HL-60 (cell line): ENCODE measurements at regions not wholly inside any gene's neighbourhood (a gene's known extent, or its start where the extent isn't known, plus 50 kb on each side); places are given as distances from the start of the nearest gene placed in this dataset.

ENCODE experiments used
- DNase-seq, 2 experiments: peaks; one replicate each; pipeline ENCODE4 v3.0.0-alpha.2; 2010 to 2020; ENCODE audit warnings: low read depth in 1 of 2, low spot score in 1 of 2
- H3K27ac ChIP-seq: fragments of 250-450 bp; sonication (Bioruptor Pico); replicated peaks from 2 replicates; pipeline ENCODE4 v1.5.1; 2020; ENCODE audit warnings: mild to moderate bottlenecking, moderate library complexity
- H3K27me3 ChIP-seq: fragments of 250-450 bp; sonication (Bioruptor Pico); 2 replicates; pipeline ENCODE4 v1.5.1; 2021; ENCODE audit warnings: mild to moderate bottlenecking, moderate library complexity; ENCODE audit not compliant: insufficient read depth, poor library complexity, severe bottlenecking
- H3K4me3 ChIP-seq: replicated peaks from 2 replicates; pipeline ENCODE4 v1.5.1; 2011; ENCODE audit warnings: mild to moderate bottlenecking, control low read depth, low read length; ENCODE audit not compliant: insufficient read depth
- GABPA ChIP-seq: IDR thresholded peaks from 2 replicates; pipeline ENCODE4 v1.6.1; 2012; ENCODE audit warnings: low read depth
- POLR2AphosphoS5 ChIP-seq: IDR thresholded peaks from 2 replicates; pipeline ENCODE4 v1.6.1; 2012; ENCODE audit warnings: low read depth
- SPI1 ChIP-seq: IDR thresholded peaks from 2 replicates; pipeline ENCODE4 v1.6.1; 2012; ENCODE audit warnings: low read depth, mild to moderate bottlenecking, borderline replicate concordance
- TF ChIP-seq, protein P1 (sequence below): IDR thresholded peaks from one replicate; pipeline ENCODE4 v1.5.1; 2011; ENCODE audit warnings: low read length, control low read depth, inconsistent platforms; ENCODE audit not compliant: insufficient read depth
- TF ChIP-seq, protein P2 (sequence below): IDR thresholded peaks from 2 replicates; pipeline ENCODE4 v1.6.1; 2012; ENCODE audit warnings: low read depth; ENCODE audit not compliant: insufficient replicate concordance

DNA sequence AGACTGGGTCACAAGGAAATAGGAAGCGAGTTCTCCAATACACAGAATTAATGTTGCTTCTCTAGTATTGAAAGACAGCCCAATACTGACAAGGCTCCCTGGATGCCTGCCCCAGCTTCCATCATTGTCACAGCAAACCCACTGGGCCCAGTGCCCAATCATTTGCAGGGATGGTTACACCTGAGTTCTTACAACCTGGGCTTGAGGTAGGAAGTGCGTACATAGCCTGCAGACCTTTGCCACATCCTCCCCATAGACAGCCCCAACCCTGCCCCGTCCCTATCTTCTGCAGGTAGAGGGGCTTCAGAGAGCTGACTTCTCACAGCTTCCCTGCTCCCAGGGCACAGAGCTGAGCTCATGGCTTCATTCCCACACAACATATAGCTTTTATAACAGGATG lies 108.1 kb upstream of the UBL3 start:
- H3K27ac ChIP-seq, result no peak overlapping the region
- no peak overlapping the region for H3K4me3 ChIP-seq
- no peak for DNase-seq
- no peak for TF ChIP-seq GABPA
- no peak for TF ChIP-seq SPI1
- TF ChIP-seq, protein P1, sequence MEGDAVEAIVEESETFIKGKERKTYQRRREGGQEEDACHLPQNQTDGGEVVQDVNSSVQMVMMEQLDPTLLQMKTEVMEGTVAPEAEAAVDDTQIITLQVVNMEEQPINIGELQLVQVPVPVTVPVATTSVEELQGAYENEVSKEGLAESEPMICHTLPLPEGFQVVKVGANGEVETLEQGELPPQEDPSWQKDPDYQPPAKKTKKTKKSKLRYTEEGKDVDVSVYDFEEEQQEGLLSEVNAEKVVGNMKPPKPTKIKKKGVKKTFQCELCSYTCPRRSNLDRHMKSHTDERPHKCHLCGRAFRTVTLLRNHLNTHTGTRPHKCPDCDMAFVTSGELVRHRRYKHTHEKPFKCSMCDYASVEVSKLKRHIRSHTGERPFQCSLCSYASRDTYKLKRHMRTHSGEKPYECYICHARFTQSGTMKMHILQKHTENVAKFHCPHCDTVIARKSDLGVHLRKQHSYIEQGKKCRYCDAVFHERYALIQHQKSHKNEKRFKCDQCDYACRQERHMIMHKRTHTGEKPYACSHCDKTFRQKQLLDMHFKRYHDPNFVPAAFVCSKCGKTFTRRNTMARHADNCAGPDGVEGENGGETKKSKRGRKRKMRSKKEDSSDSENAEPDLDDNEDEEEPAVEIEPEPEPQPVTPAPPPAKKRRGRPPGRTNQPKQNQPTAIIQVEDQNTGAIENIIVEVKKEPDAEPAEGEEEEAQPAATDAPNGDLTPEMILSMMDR, result no peak
- no peak for TF ChIP-seq POLR2AphosphoS5
- TF ChIP-seq, protein P2, sequence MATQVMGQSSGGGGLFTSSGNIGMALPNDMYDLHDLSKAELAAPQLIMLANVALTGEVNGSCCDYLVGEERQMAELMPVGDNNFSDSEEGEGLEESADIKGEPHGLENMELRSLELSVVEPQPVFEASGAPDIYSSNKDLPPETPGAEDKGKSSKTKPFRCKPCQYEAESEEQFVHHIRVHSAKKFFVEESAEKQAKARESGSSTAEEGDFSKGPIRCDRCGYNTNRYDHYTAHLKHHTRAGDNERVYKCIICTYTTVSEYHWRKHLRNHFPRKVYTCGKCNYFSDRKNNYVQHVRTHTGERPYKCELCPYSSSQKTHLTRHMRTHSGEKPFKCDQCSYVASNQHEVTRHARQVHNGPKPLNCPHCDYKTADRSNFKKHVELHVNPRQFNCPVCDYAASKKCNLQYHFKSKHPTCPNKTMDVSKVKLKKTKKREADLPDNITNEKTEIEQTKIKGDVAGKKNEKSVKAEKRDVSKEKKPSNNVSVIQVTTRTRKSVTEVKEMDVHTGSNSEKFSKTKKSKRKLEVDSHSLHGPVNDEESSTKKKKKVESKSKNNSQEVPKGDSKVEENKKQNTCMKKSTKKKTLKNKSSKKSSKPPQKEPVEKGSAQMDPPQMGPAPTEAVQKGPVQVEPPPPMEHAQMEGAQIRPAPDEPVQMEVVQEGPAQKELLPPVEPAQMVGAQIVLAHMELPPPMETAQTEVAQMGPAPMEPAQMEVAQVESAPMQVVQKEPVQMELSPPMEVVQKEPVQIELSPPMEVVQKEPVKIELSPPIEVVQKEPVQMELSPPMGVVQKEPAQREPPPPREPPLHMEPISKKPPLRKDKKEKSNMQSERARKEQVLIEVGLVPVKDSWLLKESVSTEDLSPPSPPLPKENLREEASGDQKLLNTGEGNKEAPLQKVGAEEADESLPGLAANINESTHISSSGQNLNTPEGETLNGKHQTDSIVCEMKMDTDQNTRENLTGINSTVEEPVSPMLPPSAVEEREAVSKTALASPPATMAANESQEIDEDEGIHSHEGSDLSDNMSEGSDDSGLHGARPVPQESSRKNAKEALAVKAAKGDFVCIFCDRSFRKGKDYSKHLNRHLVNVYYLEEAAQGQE, result no peak
- H3K27me3 ChIP-seq, result no peaks in the 10 kb centered on the region

DNA sequence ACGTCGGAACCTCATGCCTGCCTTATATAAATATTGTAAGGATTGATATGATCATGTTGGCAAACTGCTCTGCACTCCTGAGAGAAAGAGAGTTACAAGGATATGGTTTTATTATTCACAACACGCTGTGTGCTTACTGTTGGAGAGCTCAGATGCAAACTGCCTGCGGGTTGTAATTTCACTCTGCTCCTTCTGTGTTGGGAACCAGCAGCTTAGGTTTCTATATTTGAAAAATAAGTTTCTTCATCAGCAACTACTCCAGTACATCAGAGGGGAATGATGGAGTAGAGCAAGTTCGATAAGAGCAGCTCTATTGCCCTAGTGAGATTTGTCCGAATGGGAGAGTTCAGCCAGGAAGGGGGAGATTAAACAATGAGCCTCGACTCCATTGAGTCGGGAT lies 106.9 kb upstream of the UBL3 start:
- DNase-seq, result no peak
- no peaks in the 10 kb centered on the region for H3K27me3 ChIP-seq
- TF ChIP-seq GABPA (no peak), POLR2AphosphoS5 (no peak), SPI1 (no peak)
- TF ChIP-seq, protein P1, result no peak
- TF ChIP-seq, protein P2, result no peak
- no peak overlapping the region for H3K4me3 ChIP-seq
- H3K27ac ChIP-seq, result no peak overlapping the region

DNA sequence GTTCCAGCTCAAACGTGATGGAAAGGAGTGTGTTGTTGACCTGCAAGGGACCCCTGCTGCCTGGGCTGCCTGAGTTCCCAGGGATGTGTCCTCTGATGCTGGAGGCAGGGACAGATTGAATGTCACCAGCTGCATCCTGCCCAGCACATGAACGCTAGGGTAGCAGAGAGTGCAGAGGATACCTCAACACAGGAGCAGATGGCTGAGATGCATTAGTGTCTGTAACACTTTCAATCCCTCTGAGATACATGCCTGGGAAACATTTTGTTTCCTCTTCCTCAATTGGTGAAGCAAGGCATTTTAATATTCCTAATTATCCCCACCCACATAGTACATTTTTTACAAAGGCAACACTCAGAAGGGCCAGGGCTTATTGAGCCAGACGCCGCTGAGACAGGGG lies 106.4 kb upstream of the UBL3 start:
- Histone ChIP-seq H3K27ac (no peak overlapping the region), H3K27me3 (no peaks in the 10 kb centered on the region), H3K4me3 (no peak overlapping the region)
- TF ChIP-seq POLR2AphosphoS5 (no peak), GABPA (no peak), SPI1 (no peak)
- TF ChIP-seq, protein P2, result no peak
- TF ChIP-seq, protein P1, result no peak
- DNase-seq, result no peak
